OCI-LY3 (cell line): ENCODE measurements at regions not wholly inside any gene's neighbourhood (a gene's known extent, or its start where the extent isn't known, plus 50 kb on each side); places are given as distances from the start of the nearest gene placed in this dataset.

Experiments
- H2AFZ ChIP-seq: fragments of 200-600, 300-600 bp; shearing (Covaris generic); 2 replicates; pipeline ENCODE4 v1.6.0; 2014; ENCODE audit warnings: antibody characterized with exemption, low read depth, low read length
- H3K27ac ChIP-seq: fragments of 200-600, 300-600 bp; sonication (generic); 2 replicates; pipeline ENCODE4 v1.5.1; 2014; ENCODE audit warnings: mild to moderate bottlenecking, low read length, moderate library complexity, mixed read lengths
- H3K27me3 ChIP-seq: fragments of 200-600, 300-600 bp; sonication (generic); 2 replicates; pipeline ENCODE4 v1.6.1; 2014; ENCODE audit warnings: low read depth, low read length, mixed read lengths
- H3K36me3 ChIP-seq: fragments of 200-600, 300-600 bp; sonication (generic); replicated peaks from 2 replicates; pipeline ENCODE3; 2014; ENCODE audit warnings: low read depth, low read length, mixed read lengths
- H3K4me1 ChIP-seq: fragments of 300-600, 200-600 bp; sonication (generic); 2 replicates; pipeline ENCODE4 v1.6.1; 2014; ENCODE audit warnings: low read length, mixed read lengths
- H3K4me2 ChIP-seq: fragments of 200-600, 300-600 bp; sonication (generic); 2 replicates; pipeline ENCODE4 v1.6.1; 2014; ENCODE audit warnings: low read length, mixed read lengths
- H3K4me3 ChIP-seq: fragments of 300-600, 200-600 bp; sonication (generic); 2 replicates; pipeline ENCODE4 v1.5.1; 2014; ENCODE audit warnings: antibody characterized with exemption, mild to moderate bottlenecking, low read length, moderate library complexity
- H3K79me2 ChIP-seq: fragments of 300-600, 200-600 bp; shearing (Covaris generic); 2 replicates; pipeline ENCODE4 v1.6.1; 2014; ENCODE audit warnings: mild to moderate bottlenecking, low read length, mixed read lengths
- H3K9ac ChIP-seq: fragments of 300-600, 200-600 bp; shearing (Covaris generic); 2 replicates; pipeline ENCODE4 v1.6.0; 2014; ENCODE audit warnings: mild to moderate bottlenecking, low read length, moderate library complexity
- H3K9me3 ChIP-seq: fragments of 200-600, 300-600 bp; shearing (Covaris generic); 2 replicates; pipeline ENCODE4 v1.6.1; 2014; ENCODE audit warnings: low read length, mixed read lengths; ENCODE audit not compliant: insufficient read depth
- H4K20me1 ChIP-seq: fragments of 200-600, 300-600 bp; sonication (generic); 2 replicates; pipeline ENCODE4 v1.6.1; 2016; ENCODE audit warnings: low read length, mixed read lengths; ENCODE audit not compliant: insufficient read depth
- CTCF ChIP-seq: fragments of 200-600, 300-600 bp; sonication (generic); IDR thresholded peaks from 2 replicates; pipeline ENCODE4 v1.5.1; 2014; ENCODE audit warnings: antibody characterized with exemption, low read length, low read depth
- EZH2phosphoT487 ChIP-seq: fragments of 200-600 bp; shearing (Covaris generic); IDR thresholded peaks from 2 replicates; pipeline ENCODE4 v1.6.1; 2018; ENCODE audit warnings: antibody characterized with exemption, mixed run types, low read depth

GRCh38 chr12:126999352-126999751, 1267.6 kb upstream of the TMEM132C start:
- Histone ChIP-seq H3K27me3 (no peaks in the 10 kb centered on the region), H3K36me3 (no peaks in the 10 kb centered on the region), H3K27ac (no peak overlapping the region), H3K4me3 (no peak overlapping the region), H3K4me2 (no peak overlapping the region), H3K9me3 (no peaks in the 10 kb centered on the region), H3K79me2 (no peaks in the 10 kb centered on the region), H2AFZ (no peak overlapping the region), H4K20me1 (no peaks in the 10 kb centered on the region), H3K4me1 (no peaks in the 10 kb centered on the region), H3K9ac (no peak overlapping the region)
- TF ChIP-seq EZH2phosphoT487 (no peak), CTCF (no peak)

GRCh38 chr12:127005406-127005805, 1261.6 kb upstream of the TMEM132C start:
- H3K79me2 ChIP-seq = no peaks in the 10 kb centered on the region
- no peak overlapping the region for H3K4me2 ChIP-seq
- H3K4me1 ChIP-seq = no peaks in the 10 kb centered on the region
- H3K36me3 ChIP-seq = no peaks in the 10 kb centered on the region
- no peak overlapping the region for H3K9ac ChIP-seq
- no peak overlapping the region for H2AFZ ChIP-seq
- no peaks in the 10 kb centered on the region for H4K20me1 ChIP-seq
- TF ChIP-seq CTCF = no peak
- no peak for TF ChIP-seq EZH2phosphoT487
- H3K27me3 ChIP-seq = no peaks in the 10 kb centered on the region
- H3K4me3 ChIP-seq = no peak overlapping the region
- no peaks in the 10 kb centered on the region; the same call in 1 of the 2 replicates for H3K9me3 ChIP-seq
- no peak overlapping the region for H3K27ac ChIP-seq

- no peaks in the 10 kb centered on the region for H3K4me1 ChIP-seq
- H2AFZ ChIP-seq = no peak overlapping the region
- no peaks in the 10 kb centered on the region; the same call in 1 of the 2 replicates for H3K9me3 ChIP-seq
- H3K4me3 ChIP-seq = no peak overlapping the region
- no peaks in the 10 kb centered on the region for H3K79me2 ChIP-seq
- no peaks in the 10 kb centered on the region for H3K36me3 ChIP-seq
- H3K4me2 ChIP-seq = no peak overlapping the region
- H3K9ac ChIP-seq = no peak overlapping the region
- H3K27ac ChIP-seq = no peak overlapping the region
- no peak for TF ChIP-seq EZH2phosphoT487
- no peak for TF ChIP-seq CTCF
- H4K20me1 ChIP-seq = no peaks in the 10 kb centered on the region
- no peaks in the 10 kb centered on the region for H3K27me3 ChIP-seq
Measured at GRCh38 chr12:127006972-127007371, 1260.0 kb upstream of the TMEM132C start.

GRCh38 chr12:127008755-127009403, 1258.1 kb upstream of the TMEM132C start:
- Histone ChIP-seq H3K9me3 (no peaks in the 10 kb centered on the region; the same call in 1 of the 2 replicates), H3K4me1 (no peaks in the 10 kb centered on the region)

More at GRCh38 chr12:127008755-127009403, 1258.1 kb upstream of the TMEM132C start:
- H3K4me2 ChIP-seq = no peak overlapping the region
- no peaks in the 10 kb centered on the region for H4K20me1 ChIP-seq
- H3K9ac ChIP-seq = no peak overlapping the region
- H3K4me3 ChIP-seq = no peak overlapping the region
- no peak overlapping the region for H3K27ac ChIP-seq
- no peaks in the 10 kb centered on the region for H3K79me2 ChIP-seq
- TF ChIP-seq EZH2phosphoT487 (no peak), CTCF (no peak)
- no peaks in the 10 kb centered on the region for H3K36me3 ChIP-seq
- H2AFZ ChIP-seq = no peak overlapping the region
- H3K27me3 ChIP-seq = no peaks in the 10 kb centered on the region
